Caco-2 (cell line): ENCODE measurements at regions not wholly inside any gene's neighbourhood (a gene's known extent, or its start where the extent isn't known, plus 50 kb on each side); places are given as distances from the start of the nearest gene placed in this dataset.
"Not testable (repeated sequence)": the region's sequence is repeated elsewhere in the genome, so short reads cannot be mapped to it uniquely, and the experiment has no call there.

Source experiments
- BruUV-seq: library from RNA; stranded (reverse); fragments of 400-500 nt; replicated peaks from 2 replicates; lab custom pipeline; 2021; lab: Mats Ljungman, UMichigan
- CTCF ChIA-PET: fragments of 300-600 bp; sonication (Branson Sonifier 250); formaldehyde crosslinking; loops from one replicate; lab custom pipeline; 2022; ENCODE audit warnings: antibody characterized with exemption; lab: Charles Lee
- POLR2A ChIA-PET: fragments of 300-600 bp; sonication (Branson Sonifier 250); formaldehyde crosslinking; loops from one replicate; lab custom pipeline; 2022; ENCODE audit warnings: antibody characterized with exemption; lab: Charles Lee
- DNase-seq, 2 experiments: peaks; one replicate each; pipeline versions ENCODE4 v3.0.0 to v3.0.0-alpha.2; 2020 to 2022
- H3K27me3 ChIP-seq: replicated peaks from 2 replicates; pipeline ENCODE4 v1.6.0; 2011; ENCODE audit warnings: low read length; ENCODE audit not compliant: control insufficient read depth, insufficient read depth
- H3K36me3 ChIP-seq: 2 replicates; pipeline ENCODE4 v1.5.1; 2011; ENCODE audit warnings: low read length; ENCODE audit not compliant: control insufficient read depth, insufficient read depth
- H3K4me1 ChIP-seq: fragments of 250-450 bp; sonication (Bioruptor Pico); 2 replicates; pipeline ENCODE4 v1.5.1; 2020; ENCODE audit warnings: mild to moderate bottlenecking
- H3K4me3 ChIP-seq: 2 replicates; pipeline ENCODE4 v1.5.1; 2011; ENCODE audit warnings: low read depth, mild to moderate bottlenecking, control low read depth, low read length
- H3K9me3 ChIP-seq: fragments of 250-450 bp; sonication (Bioruptor Pico); 2 replicates; pipeline ENCODE4 v1.5.1; 2020; ENCODE audit warnings: mild to moderate bottlenecking, moderate library complexity
- H3K27ac Mint-ChIP-seq: one replicate; pipeline ENCODE4 v1.8.0; 2022; ENCODE audit warnings: mixed read lengths; ENCODE audit not compliant: unreplicated experiment
- H3K27me3 Mint-ChIP-seq: one replicate; pipeline ENCODE4 v1.8.0; 2022; ENCODE audit warnings: mixed read lengths; ENCODE audit not compliant: insufficient read depth, unreplicated experiment
- H3K36me3 Mint-ChIP-seq: one replicate; pipeline ENCODE4 v1.8.0; 2022; ENCODE audit warnings: mild to moderate bottlenecking, mixed read lengths; ENCODE audit not compliant: insufficient read depth, unreplicated experiment
- H3K4me1 Mint-ChIP-seq: one replicate; pipeline ENCODE4 v1.8.0; 2022; ENCODE audit warnings: low read depth, mixed read lengths; ENCODE audit not compliant: unreplicated experiment
- H3K4me3 Mint-ChIP-seq: one replicate; pipeline ENCODE4 v1.8.0; 2022; ENCODE audit warnings: mild to moderate bottlenecking, moderate library complexity, mixed read lengths; ENCODE audit not compliant: unreplicated experiment
- H3K9me3 Mint-ChIP-seq: one replicate; pipeline ENCODE4 v1.8.0; 2022; ENCODE audit warnings: mixed read lengths; ENCODE audit not compliant: unreplicated experiment
- intact Hi-C: fragments of 100-400 bp; cut with micrococcal nuclease; formaldehyde crosslinking; loops from one replicate; pipeline ENCODE4 v1.10.0; 2022; ENCODE audit not compliant: unreplicated experiment
- TF ChIP-seq, protein P1 (sequence below), 2 experiments: fragments of 200-600 bp in 1 of 2; IDR thresholded peaks; 1 replicate in 1 of 2; 2 replicates in 1 of 2; pipeline versions ENCODE4 v1.5.1 to v1.8.0; 2011 to 2022; ENCODE audit warnings: antibody characterized with exemption in 1 of 2, control low read depth in 1 of 2, inconsistent platforms in 1 of 2, low read depth in 1 of 2, low read length in 1 of 2, mild to moderate bottlenecking in 1 of 2, moderate library complexity in 1 of 2; ENCODE audit not compliant: insufficient read depth in 1 of 2, severe bottlenecking in 1 of 2, unreplicated experiment in 1 of 2

DNA sequence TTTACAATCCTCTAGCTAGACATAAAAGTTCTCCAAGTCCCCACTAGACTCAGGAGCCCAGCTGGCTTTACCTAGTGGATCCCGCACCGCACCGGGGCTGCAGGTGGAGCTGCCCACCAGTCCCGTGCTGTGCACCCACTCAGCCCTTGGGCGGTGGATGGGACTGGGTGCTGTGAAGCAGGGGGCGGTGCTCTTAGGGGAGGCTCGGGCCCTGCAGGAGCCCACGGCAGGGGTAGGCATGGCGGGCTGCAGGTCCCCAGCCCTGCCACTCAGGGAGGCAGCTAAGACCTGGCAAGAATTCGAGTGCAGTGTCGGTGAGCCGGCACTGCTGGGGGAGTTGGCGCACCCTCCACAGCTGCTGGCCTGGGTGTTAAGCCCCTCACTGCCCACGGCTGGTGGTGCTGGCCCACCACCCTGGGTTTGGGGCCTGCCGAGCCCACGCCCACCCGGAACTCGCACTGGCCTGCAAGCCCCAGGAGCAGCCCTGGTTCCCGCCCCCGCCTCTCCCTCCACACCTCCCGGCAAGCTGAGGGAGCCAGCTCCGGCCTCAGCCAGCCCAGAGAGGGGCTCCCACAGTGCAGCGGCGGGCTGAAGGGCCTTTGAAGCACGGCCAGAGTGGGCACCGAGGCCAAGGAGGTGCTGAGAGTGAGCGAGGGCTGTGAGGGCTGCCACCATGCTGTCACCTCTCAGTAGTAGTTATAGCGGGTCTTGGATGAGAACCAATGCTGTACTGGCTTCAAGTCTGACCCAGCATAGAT lies 255.2 kb downstream of the CDH7 start:
- no peaks in the 10 kb centered on the region for H3K4me1 Mint-ChIP-seq

DNA sequence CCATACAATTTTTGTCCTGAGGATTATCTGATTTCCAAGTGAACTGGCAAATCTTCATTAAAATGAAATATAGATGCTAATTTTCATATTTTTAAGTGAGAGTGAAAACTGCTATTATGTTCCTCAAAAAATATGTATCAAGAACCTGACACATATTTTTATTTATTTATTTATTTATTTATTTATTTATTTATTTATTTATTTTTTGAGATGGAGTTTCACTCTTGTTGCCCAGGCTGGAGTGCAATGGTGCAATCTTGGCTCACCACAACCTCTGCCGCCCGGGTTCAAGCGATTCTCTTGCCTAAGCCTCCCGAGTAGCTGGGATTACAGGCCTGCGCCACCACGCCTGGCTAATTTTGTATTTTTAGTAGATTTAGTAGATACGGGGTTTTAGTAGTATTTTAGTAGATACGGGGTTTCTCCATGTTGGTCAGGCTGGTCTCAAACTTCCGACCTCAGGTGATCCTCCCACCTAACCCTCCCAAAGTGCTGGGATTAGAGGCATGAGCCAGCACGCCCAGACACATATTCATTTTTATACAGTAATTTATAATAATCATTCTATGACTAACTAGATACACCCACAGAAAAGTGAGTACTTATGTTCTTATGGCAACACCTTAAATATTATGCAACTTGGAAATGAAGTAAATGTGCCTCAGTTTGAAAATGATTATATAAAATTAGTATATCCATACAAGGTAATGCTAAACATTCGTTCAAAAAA lies 248.3 kb downstream of the CDH7 start:
- H3K27me3 Mint-ChIP-seq, H3K9me3 Mint-ChIP-seq, CTCF ChIA-PET, BruUV-seq, H3K27ac Mint-ChIP-seq, H3K36me3 Mint-ChIP-seq, H3K4me1 Mint-ChIP-seq, H3K27me3 ChIP-seq, H3K4me3 ChIP-seq, H3K4me3 Mint-ChIP-seq, POLR2A ChIA-PET, intact Hi-C loops, H3K9me3 ChIP-seq, H3K4me1 ChIP-seq, DNase-seq, H3K36me3 ChIP-seq: not testable (repeated sequence)

More for the DNA sequence above, 255.2 kb downstream of the CDH7 start:
- Mint-ChIP-seq H3K27me3 (no peaks in the 10 kb centered on the region), H3K9me3 (no peaks in the 10 kb centered on the region), H3K27ac (no peak overlapping the region), H3K4me3 (no peak overlapping the region), H3K36me3 (no peaks in the 10 kb centered on the region)
- TF ChIP-seq, protein P1, sequence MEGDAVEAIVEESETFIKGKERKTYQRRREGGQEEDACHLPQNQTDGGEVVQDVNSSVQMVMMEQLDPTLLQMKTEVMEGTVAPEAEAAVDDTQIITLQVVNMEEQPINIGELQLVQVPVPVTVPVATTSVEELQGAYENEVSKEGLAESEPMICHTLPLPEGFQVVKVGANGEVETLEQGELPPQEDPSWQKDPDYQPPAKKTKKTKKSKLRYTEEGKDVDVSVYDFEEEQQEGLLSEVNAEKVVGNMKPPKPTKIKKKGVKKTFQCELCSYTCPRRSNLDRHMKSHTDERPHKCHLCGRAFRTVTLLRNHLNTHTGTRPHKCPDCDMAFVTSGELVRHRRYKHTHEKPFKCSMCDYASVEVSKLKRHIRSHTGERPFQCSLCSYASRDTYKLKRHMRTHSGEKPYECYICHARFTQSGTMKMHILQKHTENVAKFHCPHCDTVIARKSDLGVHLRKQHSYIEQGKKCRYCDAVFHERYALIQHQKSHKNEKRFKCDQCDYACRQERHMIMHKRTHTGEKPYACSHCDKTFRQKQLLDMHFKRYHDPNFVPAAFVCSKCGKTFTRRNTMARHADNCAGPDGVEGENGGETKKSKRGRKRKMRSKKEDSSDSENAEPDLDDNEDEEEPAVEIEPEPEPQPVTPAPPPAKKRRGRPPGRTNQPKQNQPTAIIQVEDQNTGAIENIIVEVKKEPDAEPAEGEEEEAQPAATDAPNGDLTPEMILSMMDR (IDR thresholded peaks at IDR 0.05; ENCODE audit: insufficient read depth in 1 of 2, low read depth in 1 of 2, low read length in 1 of 2, severe bottlenecking in 1 of 2, unreplicated experiment in 1 of 2), result no peak
- BruUV-seq, result no TSS peak
- Histone ChIP-seq H3K36me3 (no peaks in the 10 kb centered on the region), H3K4me1 (no peaks in the 10 kb centered on the region), H3K4me3 (no peak overlapping the region), H3K27me3 (no peaks in the 10 kb centered on the region), H3K9me3 (no peaks in the 10 kb centered on the region)
- intact Hi-C loops, result no loop called here
- no peak for DNase-seq
- ChIA-PET POLR2A (no interaction called here), CTCF (no interaction called here)

DNA sequence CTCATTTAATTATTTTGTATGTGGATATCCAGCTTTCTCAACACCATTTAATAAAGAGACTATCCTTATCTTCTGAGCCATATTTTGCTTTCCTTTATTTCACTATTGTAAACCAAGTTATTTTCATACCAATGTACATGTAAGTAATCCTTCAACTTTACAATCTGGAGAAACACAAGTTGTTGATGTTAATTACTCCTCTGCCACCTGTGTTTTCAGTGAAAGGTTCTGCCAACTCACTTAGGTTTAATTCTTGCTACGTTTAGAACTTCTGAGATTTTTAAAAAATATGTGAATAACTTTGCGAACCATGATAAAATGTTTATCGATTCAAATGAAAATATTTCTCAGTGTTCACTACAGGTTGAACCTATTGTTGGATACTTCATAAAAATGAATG lies 244.4 kb downstream of the CDH7 start:
- CTCF ChIA-PET, result no interaction called here
- POLR2A ChIA-PET, result no interaction called here
- Histone ChIP-seq H3K4me3 (no peak overlapping the region), H3K9me3 (no peaks in the 10 kb centered on the region), H3K27me3 (no peaks in the 10 kb centered on the region), H3K36me3 (no peaks in the 10 kb centered on the region), H3K4me1 (no peaks in the 10 kb centered on the region)
- H3K27me3 Mint-ChIP-seq, result no peaks in the 10 kb centered on the region
- no peaks in the 10 kb centered on the region for H3K36me3 Mint-ChIP-seq
- BruUV-seq, result no TSS peak
- no peaks in the 10 kb centered on the region for H3K9me3 Mint-ChIP-seq
- no peak for DNase-seq
- H3K27ac Mint-ChIP-seq, result no peak overlapping the region
- intact Hi-C loops, result no loop called here
- no peaks in the 10 kb centered on the region for H3K4me1 Mint-ChIP-seq
- TF ChIP-seq, protein P1 (IDR thresholded peaks at IDR 0.05; ENCODE audit: insufficient read depth in 1 of 2, low read depth in 1 of 2, low read length in 1 of 2, severe bottlenecking in 1 of 2, unreplicated experiment in 1 of 2), result no peak
- no peak overlapping the region for H3K4me3 Mint-ChIP-seq
